ENCODE measurements at regions not wholly inside any gene's neighbourhood (a gene's known extent, or its start where the extent isn't known, plus 50 kb on each side); places are given as distances from the start of the nearest gene placed in this dataset.

DNA sequence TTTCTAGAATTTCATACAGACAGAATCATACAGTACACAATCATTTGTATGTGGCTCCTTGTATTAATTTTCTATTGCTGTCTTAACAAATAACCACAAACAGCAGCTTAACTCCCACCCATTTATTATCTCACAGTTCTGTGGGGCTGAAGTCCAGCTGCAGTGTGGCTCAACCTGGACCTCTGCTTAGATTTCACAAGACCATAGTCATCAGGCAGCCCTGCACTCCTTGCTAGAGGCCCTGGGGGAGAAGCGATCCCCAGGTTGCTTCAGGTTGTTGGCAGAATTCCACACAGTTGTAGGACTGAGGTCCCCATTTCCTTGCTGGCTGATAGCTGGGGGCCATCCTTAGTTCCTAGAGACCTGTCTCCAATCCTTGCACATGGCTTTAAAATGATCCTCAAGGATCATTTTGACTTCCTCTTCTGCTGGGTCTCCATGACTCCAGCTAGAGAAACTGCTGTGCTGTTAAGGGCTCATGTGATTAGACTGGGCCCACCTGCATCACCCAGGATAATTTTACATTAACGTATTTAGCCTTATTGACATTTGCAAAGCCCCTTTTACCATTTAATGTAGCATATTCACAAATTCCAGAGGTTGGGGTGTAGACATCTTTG, 60.9 kb upstream of the SMAD1 start:
- TF ChIP-seq, protein P1, sequence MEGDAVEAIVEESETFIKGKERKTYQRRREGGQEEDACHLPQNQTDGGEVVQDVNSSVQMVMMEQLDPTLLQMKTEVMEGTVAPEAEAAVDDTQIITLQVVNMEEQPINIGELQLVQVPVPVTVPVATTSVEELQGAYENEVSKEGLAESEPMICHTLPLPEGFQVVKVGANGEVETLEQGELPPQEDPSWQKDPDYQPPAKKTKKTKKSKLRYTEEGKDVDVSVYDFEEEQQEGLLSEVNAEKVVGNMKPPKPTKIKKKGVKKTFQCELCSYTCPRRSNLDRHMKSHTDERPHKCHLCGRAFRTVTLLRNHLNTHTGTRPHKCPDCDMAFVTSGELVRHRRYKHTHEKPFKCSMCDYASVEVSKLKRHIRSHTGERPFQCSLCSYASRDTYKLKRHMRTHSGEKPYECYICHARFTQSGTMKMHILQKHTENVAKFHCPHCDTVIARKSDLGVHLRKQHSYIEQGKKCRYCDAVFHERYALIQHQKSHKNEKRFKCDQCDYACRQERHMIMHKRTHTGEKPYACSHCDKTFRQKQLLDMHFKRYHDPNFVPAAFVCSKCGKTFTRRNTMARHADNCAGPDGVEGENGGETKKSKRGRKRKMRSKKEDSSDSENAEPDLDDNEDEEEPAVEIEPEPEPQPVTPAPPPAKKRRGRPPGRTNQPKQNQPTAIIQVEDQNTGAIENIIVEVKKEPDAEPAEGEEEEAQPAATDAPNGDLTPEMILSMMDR (conservative IDR thresholded peaks at IDR 0.05; ENCODE audit: low read depth, low read length): no peak
- TF ChIP-seq EZH2phosphoT487 (IDR thresholded peaks at IDR 0.05; ENCODE audit: borderline replicate concordance, low read length) (no peak), EZH2 (IDR thresholded peaks at IDR 0.05; ENCODE audit: low read length, unreplicated experiment) (no peak)
- Histone ChIP-seq H3K36me3 (ENCODE audit: low read depth, low read length) (no peaks in the 10 kb centered on the region), H3K9ac (ENCODE audit: low read length) (no peak overlapping the region), H3K4me3 (ENCODE audit: low read length) (no peak overlapping the region), H3K27me3 (ENCODE audit: low read length) (no peaks in the 10 kb centered on the region), H3K9me3 (ENCODE audit: low read length) (no peaks in the 10 kb centered on the region), H3K27ac (ENCODE audit: low read length) (no peak overlapping the region), H4K20me1 (ENCODE audit: low read length) (no peaks in the 10 kb centered on the region), H3K79me2 (ENCODE audit: low read length) (no peaks in the 10 kb centered on the region), H3K4me2 (ENCODE audit: low read length) (no peak overlapping the region), H2AFZ (ENCODE audit: low read length) (no peak overlapping the region), H3K4me1 (ENCODE audit: insufficient read depth, low read length) (no peaks in the 10 kb centered on the region), H3K9me2 (replicated peaks; ENCODE audit: low read length) (no peaks in the 10 kb centered on the region), H3F3A (ENCODE audit: low read length, unreplicated experiment) (no peaks in the 10 kb centered on the region)
- BruUV-seq (replicated peaks): no TSS peak
- DNase-seq: no peak
- ChIA-PET POLR2A (ENCODE audit: unreplicated experiment) (no interaction called here), CTCF (no interaction called here)
- intact Hi-C loops (cut with micrococcal nuclease): no loop called here
- ATAC-seq: no peak

DNA sequence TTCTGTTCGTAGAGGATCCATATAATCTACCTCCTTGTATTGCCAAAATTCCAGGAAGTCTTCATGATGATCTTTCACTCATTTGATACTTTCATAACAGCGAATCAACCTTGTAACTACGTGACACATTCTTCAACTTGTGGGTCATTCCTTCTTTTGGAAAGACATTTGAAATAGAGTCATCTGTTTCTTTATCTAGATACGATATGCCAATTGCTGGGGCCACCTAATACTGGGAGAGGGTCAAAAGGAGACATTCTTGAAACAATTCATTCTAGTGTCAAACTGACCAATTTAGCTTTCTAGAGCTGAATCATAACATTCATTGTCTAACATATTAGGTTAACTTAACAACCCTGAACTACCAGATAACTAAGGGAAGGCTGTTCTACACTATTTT, 62.9 kb upstream of the SMAD1 start:
- no peak for DNase-seq
- Histone ChIP-seq H3K9ac (ENCODE audit: low read length) (no peak overlapping the region), H3F3A (ENCODE audit: low read length, unreplicated experiment) (no peaks in the 10 kb centered on the region), H3K9me3 (ENCODE audit: low read length) (no peaks in the 10 kb centered on the region), H3K27ac (ENCODE audit: low read length) (no peak overlapping the region), H3K36me3 (ENCODE audit: low read depth, low read length) (no peaks in the 10 kb centered on the region), H3K4me1 (ENCODE audit: insufficient read depth, low read length) (no peaks in the 10 kb centered on the region), H3K79me2 (ENCODE audit: low read length) (no peaks in the 10 kb centered on the region), H3K9me2 (replicated peaks; ENCODE audit: low read length) (no peaks in the 10 kb centered on the region), H3K4me2 (ENCODE audit: low read length) (no peak overlapping the region), H3K27me3 (ENCODE audit: low read length) (no peaks in the 10 kb centered on the region; the same call in 1 of the 2 replicates), H3K4me3 (ENCODE audit: low read length) (no peak overlapping the region), H2AFZ (ENCODE audit: low read length) (no peak overlapping the region), H4K20me1 (ENCODE audit: low read length) (no peaks in the 10 kb centered on the region)
- CTCF ChIA-PET: no interaction called here
- POLR2A ChIA-PET (ENCODE audit: unreplicated experiment): no interaction called here
- no peak for ATAC-seq
- TF ChIP-seq, protein P1 (conservative IDR thresholded peaks at IDR 0.05; ENCODE audit: low read depth, low read length): no peak
- no peak for TF ChIP-seq EZH2 (IDR thresholded peaks at IDR 0.05; ENCODE audit: low read length, unreplicated experiment)
- TF ChIP-seq EZH2phosphoT487 (IDR thresholded peaks at IDR 0.05; ENCODE audit: borderline replicate concordance, low read length): no peak
- BruUV-seq (replicated peaks): no TSS peak
- intact Hi-C loops (cut with micrococcal nuclease): no loop called here

DNA sequence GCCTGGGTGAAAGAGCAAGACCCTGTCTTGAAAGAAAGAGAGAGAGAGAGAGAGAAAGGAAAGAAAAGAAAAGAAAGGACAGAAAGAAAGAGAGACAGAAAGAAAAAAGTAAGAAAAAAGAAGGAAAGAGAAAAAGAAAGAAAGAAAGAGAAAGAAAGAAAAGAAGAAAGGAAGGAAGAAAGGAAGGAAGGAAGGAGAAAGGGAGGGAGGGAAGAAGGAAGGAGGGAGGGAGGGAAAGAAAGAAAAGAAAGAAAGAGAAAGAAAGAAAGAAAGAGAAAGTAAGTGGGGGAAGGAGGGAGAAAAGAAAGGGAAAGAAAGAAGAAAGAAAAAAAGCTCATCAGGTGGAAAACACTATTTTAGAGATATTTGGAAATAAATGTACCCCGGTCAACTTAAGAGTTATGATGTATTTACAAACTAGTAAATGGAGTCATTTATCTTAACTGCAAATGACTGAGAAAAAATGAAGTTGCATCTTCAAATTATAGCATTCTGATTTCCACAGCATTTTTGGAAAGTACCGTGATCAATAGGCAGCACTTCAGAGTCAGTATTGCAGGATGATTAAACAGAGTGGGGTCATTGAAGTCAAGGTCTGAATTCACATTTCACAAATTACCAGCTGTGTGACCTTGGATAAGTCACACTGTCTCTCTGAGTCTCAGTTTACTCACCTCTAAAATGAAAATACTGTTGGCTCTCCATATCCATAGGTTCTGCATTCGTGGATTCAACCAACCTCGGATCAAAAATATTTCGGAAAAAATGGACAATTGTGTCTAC, 64.1 kb upstream of the SMAD1 start:
- H3K9me3 ChIP-seq (ENCODE audit: low read length): no peaks in the 10 kb centered on the region
- ATAC-seq (no peak), DNase-seq (no peak)
- no peak overlapping the region for H3K9ac ChIP-seq (ENCODE audit: low read length)
- no peaks in the 10 kb centered on the region for H3K79me2 ChIP-seq (ENCODE audit: low read length)
- H3K4me1 ChIP-seq (ENCODE audit: insufficient read depth, low read length): no peaks in the 10 kb centered on the region
- intact Hi-C loops (cut with micrococcal nuclease): no loop called here
- no peak overlapping the region for H3K4me2 ChIP-seq (ENCODE audit: low read length)
- H3K27ac ChIP-seq (ENCODE audit: low read length): no peak overlapping the region
- no peaks in the 10 kb centered on the region for H3F3A ChIP-seq (ENCODE audit: low read length, unreplicated experiment)
- H3K4me3 ChIP-seq (ENCODE audit: low read length): no peak overlapping the region
- H3K9me2 ChIP-seq (replicated peaks; ENCODE audit: low read length): no peaks in the 10 kb centered on the region
- H3K36me3 ChIP-seq (ENCODE audit: low read depth, low read length): no peaks in the 10 kb centered on the region
- H3K27me3 ChIP-seq (ENCODE audit: low read length): no peaks in the 10 kb centered on the region; the same call in 1 of the 2 replicates
- no peaks in the 10 kb centered on the region for H4K20me1 ChIP-seq (ENCODE audit: low read length)
- POLR2A ChIA-PET (ENCODE audit: unreplicated experiment): no interaction called here
- TF ChIP-seq, protein P1 (conservative IDR thresholded peaks at IDR 0.05; ENCODE audit: low read depth, low read length): no peak
- TF ChIP-seq EZH2phosphoT487 (IDR thresholded peaks at IDR 0.05; ENCODE audit: borderline replicate concordance, low read length) (no peak), EZH2 (IDR thresholded peaks at IDR 0.05; ENCODE audit: low read length, unreplicated experiment) (no peak)
- H2AFZ ChIP-seq (ENCODE audit: low read length): no peak overlapping the region
- CTCF ChIA-PET: no interaction called here
- no TSS peak for BruUV-seq (replicated peaks)

Data from PC-3 (cell line).